GM18498 (cell line): ENCODE measurements at regions not wholly inside any gene's neighbourhood (a gene's known extent, or its start where the extent isn't known, plus 50 kb on each side); places are given as distances from the start of the nearest gene placed in this dataset.
A peak's percentile ranks its signal among the peaks of the same experiment; 100 is the strongest.
"Not testable (repeated sequence)": the region's sequence is repeated elsewhere in the genome, so short reads cannot be mapped to it uniquely, and the experiment has no call there.

Experiments used
- ATAC-seq: cut with Tn5 transposase; IDR thresholded peaks from one replicate; pipeline ENCODE4 v1.9.1; 2021; ENCODE audit warnings: mild to moderate bottlenecking, moderate library complexity; ENCODE audit not compliant: unreplicated experiment

DNA sequence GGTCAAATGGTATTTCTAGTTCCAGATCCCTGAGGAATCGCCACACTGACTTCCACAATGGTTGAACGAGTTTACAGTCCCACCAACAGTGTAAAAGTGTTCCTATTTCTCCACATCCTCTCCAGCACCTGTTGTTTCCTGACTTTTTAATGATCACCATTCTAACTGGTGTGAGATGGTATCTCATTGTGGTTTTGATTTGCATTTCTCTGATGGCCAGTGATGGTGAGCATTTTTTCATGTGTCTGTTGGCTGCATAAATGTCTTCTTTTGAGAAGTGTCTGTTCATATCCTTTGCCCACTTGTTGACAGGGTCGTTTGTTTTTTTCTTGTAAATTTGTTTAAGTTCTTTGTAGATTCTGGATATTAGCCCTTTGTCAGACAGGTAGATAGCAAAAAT is 269.9 kb upstream of the NREP start:
- not testable (repeated sequence) for ATAC-seq

DNA sequence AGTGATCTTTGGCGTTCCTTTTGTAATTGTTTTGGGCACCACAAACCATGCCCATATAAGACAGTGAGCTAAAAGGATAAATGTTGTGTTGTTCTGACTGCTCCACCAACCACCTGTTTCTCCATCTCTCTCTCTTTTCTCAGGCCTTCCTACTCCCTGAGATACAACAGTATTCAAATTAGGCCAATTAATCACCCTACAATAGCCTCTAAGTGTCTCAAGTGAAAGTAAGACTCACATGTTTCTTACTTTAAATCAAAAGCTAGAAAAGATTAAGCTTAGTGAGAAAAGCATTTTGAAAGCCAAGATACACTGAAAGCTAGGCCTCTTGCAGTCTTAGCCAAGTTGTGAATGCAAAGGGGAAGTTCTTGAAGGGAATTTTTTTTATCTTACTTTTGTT is 268.8 kb upstream of the NREP start:
- peak; percentile 74 for ATAC-seq

GRCh38 chr5:112024769-112025168 is 267.8 kb upstream of the NREP start:
- ATAC-seq = no peak

GRCh38 chr5:112024221-112024620 is 267.2 kb upstream of the NREP start:
- no peak for ATAC-seq

DNA sequence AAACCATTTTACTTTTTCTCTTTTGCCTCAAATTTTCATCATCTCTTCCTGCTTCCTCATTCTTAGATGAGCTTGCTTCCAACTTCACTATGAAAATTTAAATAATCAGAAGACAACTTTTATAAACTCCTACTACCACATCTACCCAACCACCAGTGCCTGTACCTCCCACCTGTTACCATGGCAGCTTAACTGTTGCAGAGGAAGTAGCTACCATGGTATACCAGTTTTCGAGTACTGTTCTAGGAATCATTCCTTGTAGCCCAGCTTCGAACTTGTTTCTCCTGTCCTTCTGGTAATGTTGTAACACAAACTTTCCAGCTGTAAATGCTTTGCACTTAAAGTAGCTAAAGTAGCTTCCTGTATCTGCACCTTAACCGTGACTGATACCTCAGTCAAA is 266.8 kb upstream of the NREP start:
- ATAC-seq = no peak

- no peak for ATAC-seq
These were observed 261.9 kb upstream of the NREP start for GRCh38 chr5:112018846-112019245.

- ATAC-seq = no peak
These were observed 260.0 kb upstream of the NREP start for GRCh38 chr5:112016980-112017379.

DNA sequence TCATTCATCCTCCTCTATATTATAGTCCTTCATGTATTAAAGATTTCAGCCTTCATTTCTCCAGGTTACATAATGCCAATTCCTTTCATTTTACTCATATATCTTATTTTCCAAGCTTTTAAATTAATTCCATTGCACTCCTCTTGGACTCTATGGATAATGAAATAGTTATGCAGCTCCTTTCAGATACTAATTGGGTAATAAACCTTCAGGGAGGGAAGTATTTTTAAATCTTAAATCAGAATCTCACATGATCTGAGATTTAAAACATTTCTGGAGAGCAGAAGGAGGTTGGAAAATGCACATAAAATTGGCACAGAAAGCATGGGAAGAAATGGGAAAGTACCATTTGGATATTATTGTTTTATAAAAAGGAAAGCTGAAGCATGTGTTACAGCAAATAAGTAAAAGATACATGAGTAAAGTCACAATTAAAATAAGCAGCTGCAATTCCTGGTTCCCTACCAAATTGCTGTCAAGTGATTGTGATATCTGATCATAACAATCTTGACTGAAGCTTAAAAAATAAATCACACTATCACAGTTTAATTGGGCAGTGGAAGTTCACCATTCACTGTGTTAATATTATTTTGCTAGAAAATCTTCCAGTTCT is 257.9 kb upstream of the NREP start:
- ATAC-seq = no peak

- no peak for ATAC-seq
These were observed 256.7 kb upstream of the NREP start for GRCh38 chr5:112013660-112014059.

DNA sequence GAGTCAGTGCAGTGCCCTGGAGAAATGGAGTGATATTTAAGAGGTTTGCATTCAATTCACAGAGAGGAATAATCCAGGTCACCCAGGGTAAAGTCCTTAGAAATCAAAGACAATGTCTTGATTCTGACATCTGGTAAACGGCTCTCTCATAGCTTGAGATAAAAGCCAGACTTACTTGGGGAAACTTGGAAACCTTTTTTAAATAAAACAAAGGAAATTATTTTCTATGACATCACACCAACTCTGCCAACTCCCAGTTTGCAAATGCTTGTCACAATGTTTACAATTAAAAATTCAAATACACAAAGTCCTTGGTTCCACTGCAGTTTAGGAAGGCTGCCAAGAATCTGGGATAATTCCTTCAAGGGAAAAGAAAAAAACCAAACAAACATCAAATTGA is 255.1 kb upstream of the NREP start:
- ATAC-seq = no peak

GRCh38 chr5:112010475-112010874 is 253.5 kb upstream of the NREP start:
- ATAC-seq = no peak

DNA sequence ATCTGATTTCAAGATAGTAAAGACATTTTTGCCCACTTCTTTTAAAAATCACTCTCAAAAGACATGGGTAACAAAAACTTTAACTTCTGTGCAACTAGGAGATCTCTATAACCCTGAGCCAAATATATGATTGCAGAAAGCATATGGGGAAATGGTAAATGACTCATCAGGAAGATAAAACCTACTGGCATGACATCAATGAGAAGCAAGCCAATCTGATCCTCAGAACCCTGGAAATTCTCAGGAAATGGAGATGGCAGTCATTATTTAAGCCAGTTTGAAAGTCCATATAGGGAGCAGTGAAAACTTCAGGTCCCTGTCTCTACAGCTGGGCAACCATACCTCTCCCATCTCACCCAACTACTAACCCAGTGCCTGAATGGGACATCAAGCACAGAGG is 249.7 kb upstream of the NREP start:
- no peak for ATAC-seq

DNA sequence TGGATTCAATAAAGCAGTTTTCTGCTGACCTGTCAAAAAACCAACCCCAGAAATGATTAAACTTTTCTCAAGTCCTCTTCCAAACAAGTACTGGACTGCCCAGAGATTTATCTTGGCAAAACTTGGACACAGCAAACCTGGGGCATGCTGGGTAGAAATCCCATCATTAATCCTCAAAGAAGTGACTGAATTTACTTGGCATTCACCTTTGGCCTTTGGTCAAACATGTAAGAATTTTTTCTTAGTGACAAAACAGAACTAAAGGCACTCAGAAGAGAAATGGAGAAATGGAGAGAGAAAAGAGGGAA is 248.6 kb upstream of the NREP start:
- ATAC-seq = no peak

- peak; percentile 90 for ATAC-seq
These were observed 248.1 kb upstream of the NREP start for GRCh38 chr5:112004867-112005622.

DNA sequence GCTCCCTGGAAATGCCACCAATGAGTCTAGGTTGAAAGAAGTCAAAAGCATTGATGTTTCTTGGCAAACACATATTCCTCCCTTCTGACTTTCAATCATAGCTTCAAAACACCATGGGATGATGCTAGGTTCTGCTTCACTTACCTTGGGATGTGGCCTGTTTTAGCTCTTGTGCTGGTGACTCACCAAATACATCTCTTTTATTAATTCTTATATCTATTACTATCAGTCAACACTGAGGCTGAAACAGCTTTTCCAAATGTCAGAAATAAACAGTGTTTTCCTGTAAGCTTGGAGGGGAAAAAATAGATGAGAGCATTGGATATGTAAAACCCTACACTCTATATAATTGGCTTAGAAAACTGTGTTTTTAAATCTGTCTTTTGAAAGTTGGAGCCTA is 245.4 kb upstream of the NREP start:
- no peak for ATAC-seq

GRCh38 chr5:111999286-111999685 is 242.3 kb upstream of the NREP start:
- no peak for ATAC-seq

- no peak for ATAC-seq
These were observed 241.9 kb upstream of the NREP start for GRCh38 chr5:111998871-111999270.

GRCh38 chr5:111997711-111998110 is 240.7 kb upstream of the NREP start:
- ATAC-seq = no peak

DNA sequence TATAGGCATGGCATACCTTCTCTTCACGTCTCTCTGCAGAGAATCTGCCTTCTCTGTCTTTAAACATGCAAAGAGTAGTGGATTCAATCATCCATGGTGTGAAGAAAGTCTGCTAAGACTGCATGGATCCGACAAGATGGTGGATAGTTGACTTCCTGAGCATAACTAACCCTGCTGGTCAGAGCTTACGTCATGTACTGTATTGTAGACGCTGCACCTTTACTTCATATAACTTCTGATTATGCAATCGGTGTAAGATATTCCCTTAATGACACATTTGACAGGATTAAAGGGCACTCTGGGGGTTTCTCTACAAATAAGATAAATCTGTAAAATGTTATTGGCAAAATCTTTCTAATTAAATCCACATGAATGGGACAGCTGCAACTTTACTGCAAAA is 240.3 kb upstream of the NREP start:
- ATAC-seq = no peak

DNA sequence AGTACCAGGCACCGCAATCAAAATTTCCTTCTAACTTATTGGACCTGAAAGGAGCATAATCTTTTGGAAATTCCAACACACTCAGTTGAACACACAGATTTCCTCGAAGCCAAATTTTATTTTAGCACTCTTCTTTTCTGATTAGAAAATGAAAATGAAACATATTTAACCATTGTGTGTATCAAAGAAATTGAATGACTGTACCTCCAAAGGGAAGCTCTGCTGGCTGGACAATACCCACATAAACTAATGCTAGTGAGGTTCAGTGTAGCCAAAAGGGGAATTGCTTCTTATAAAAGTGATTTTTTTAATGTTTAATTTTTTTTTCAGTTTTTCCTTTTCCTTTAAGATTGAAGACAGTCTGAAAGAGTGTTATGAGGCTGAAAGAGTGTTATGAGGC is 239.6 kb upstream of the NREP start:
- ATAC-seq = no peak

- no peak for ATAC-seq
These were observed 238.7 kb upstream of the NREP start for GRCh38 chr5:111995701-111996100.

- no peak for ATAC-seq
These were observed 236.2 kb upstream of the NREP start for GRCh38 chr5:111993242-111993641.

- ATAC-seq = peak; percentile 63
These were observed 227.1 kb upstream of the NREP start for GRCh38 chr5:111984044-111984443.
